ENCODE measurements at regions not wholly inside any gene's neighbourhood (a gene's known extent, or its start where the extent isn't known, plus 50 kb on each side); places are given as distances from the start of the nearest gene placed in this dataset.

DNA sequence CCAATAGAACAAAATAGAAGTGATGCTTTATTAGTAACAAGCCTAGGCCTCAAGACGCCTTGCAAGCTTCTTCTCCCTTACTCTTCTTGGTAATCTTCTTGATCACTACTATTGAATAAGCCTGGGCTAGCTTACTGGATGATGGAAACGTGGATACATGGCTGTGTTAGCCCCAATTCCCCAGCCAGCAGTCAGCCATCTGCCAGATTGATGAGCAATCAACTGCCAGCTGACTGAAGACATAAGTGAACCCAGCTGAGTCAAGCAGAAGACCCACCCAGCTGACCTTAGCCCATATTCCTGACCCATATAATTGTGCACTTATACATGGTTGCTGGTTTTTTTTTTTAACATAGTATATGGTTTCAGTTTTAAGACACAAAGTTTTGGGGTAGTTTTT lies 130.4 kb downstream of the DHX15 start:
- TF ChIP-seq, protein P1, sequence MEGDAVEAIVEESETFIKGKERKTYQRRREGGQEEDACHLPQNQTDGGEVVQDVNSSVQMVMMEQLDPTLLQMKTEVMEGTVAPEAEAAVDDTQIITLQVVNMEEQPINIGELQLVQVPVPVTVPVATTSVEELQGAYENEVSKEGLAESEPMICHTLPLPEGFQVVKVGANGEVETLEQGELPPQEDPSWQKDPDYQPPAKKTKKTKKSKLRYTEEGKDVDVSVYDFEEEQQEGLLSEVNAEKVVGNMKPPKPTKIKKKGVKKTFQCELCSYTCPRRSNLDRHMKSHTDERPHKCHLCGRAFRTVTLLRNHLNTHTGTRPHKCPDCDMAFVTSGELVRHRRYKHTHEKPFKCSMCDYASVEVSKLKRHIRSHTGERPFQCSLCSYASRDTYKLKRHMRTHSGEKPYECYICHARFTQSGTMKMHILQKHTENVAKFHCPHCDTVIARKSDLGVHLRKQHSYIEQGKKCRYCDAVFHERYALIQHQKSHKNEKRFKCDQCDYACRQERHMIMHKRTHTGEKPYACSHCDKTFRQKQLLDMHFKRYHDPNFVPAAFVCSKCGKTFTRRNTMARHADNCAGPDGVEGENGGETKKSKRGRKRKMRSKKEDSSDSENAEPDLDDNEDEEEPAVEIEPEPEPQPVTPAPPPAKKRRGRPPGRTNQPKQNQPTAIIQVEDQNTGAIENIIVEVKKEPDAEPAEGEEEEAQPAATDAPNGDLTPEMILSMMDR (IDR thresholded peaks at IDR 0.05) = no peak
- Mint-ChIP-seq H3K27ac (ENCODE audit: unreplicated experiment) (no peak overlapping the region), H3K27me3 (ENCODE audit: unreplicated experiment) (peaks cover 22% of the 10 kb centered on the region), H3K36me3 (ENCODE audit: unreplicated experiment) (peaks cover 2% of the 10 kb centered on the region), H3K4me3 (ENCODE audit: unreplicated experiment) (no peak overlapping the region), H3K4me1 (ENCODE audit: unreplicated experiment) (peaks cover 5% of the 10 kb centered on the region), H3K9me3 (ENCODE audit: unreplicated experiment) (peaks cover 6% of the 10 kb centered on the region)
- no peak for DNase-seq (ENCODE audit: extremely low spot score, unreplicated experiment)

DNA sequence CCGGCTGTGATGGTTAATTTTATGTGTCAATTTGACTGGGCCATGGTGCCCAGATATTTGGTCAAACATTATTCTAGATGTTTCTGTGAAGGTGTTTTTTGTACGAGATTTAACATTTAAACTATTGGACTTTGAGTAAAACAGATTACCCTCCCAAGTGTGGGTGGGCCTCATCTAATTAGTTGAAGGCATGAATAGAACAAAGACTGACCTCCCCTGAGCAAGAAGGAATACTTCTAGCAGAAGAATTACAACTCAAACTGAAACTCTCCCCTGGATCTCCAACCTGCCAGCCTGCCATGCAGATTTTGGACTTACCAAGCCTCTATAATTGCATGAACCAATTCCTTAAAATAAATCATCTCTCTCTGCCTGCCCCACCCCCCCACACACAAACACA lies 132.5 kb downstream of the DHX15 start:
- H3K9me3 Mint-ChIP-seq (ENCODE audit: unreplicated experiment) = peaks cover 6% of the 10 kb centered on the region
- H3K36me3 Mint-ChIP-seq (ENCODE audit: unreplicated experiment) = peaks cover 2% of the 10 kb centered on the region
- peaks cover 26% of the 10 kb centered on the region for H3K27me3 Mint-ChIP-seq (ENCODE audit: unreplicated experiment)
- H3K27ac Mint-ChIP-seq (ENCODE audit: unreplicated experiment) = no peak overlapping the region
- no peak for DNase-seq (ENCODE audit: extremely low spot score, unreplicated experiment)
- no peak overlapping the region for H3K4me3 Mint-ChIP-seq (ENCODE audit: unreplicated experiment)
- H3K4me1 Mint-ChIP-seq (ENCODE audit: unreplicated experiment) = peaks cover 5% of the 10 kb centered on the region
- TF ChIP-seq, protein P1 (IDR thresholded peaks at IDR 0.05) = no peak

DNA sequence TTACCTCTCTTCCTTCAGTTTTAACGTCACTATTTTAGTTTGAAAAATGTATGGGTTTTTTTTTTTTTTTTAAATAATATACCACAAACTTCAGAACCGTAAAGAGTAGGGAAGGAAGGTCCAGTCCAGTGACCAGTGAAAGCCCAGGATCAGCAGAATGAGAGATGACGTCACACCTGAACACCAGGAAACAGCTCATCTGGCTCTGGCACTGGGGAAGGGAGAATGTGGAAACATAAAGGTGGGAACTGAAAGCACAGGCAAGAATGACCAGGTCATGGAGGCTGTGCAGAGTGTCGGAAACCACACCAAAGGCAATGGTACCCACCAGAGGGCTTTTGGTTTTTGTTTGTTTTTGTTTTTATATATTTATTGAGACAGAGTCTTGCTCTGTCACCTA lies 141.2 kb downstream of the DHX15 start:
- TF ChIP-seq, protein P1 (IDR thresholded peaks at IDR 0.05) = no peak
- Mint-ChIP-seq H3K27me3 (ENCODE audit: unreplicated experiment) (peaks cover 29% of the 10 kb centered on the region), H3K4me3 (ENCODE audit: unreplicated experiment) (no peak overlapping the region), H3K4me1 (ENCODE audit: unreplicated experiment) (no peaks in the 10 kb centered on the region), H3K27ac (ENCODE audit: unreplicated experiment) (no peak overlapping the region), H3K9me3 (ENCODE audit: unreplicated experiment) (no peaks in the 10 kb centered on the region), H3K36me3 (ENCODE audit: unreplicated experiment) (no peaks in the 10 kb centered on the region)
- DNase-seq (ENCODE audit: extremely low spot score, unreplicated experiment) = no peak

DNA sequence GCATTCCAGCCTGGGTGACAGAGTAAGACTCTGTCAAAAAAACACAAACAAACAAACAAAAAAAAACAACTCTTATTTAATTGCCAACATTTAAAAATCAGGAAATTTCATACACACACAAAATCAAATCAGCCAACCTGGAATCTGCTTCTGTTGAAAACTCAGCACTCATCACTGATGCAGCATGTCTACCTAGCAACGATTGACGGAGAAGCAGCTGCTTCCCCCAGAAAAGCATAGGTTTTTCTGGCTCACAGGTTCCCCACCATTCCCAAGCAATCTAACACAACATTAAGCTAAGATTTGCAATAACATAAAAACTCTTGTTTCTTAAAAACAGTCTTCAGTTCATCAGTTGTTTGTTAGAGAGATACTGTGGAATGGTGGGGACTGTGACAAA lies 143.6 kb downstream of the DHX15 start:
- Mint-ChIP-seq H3K9me3 (ENCODE audit: unreplicated experiment) (no peaks in the 10 kb centered on the region), H3K27me3 (ENCODE audit: unreplicated experiment) (peaks cover 26% of the 10 kb centered on the region), H3K36me3 (ENCODE audit: unreplicated experiment) (no peaks in the 10 kb centered on the region), H3K4me1 (ENCODE audit: unreplicated experiment) (no peaks in the 10 kb centered on the region), H3K4me3 (ENCODE audit: unreplicated experiment) (no peak overlapping the region), H3K27ac (ENCODE audit: unreplicated experiment) (no peak overlapping the region)
- TF ChIP-seq, protein P1 (IDR thresholded peaks at IDR 0.05) = no peak
- no peak for DNase-seq (ENCODE audit: extremely low spot score, unreplicated experiment)

DNA sequence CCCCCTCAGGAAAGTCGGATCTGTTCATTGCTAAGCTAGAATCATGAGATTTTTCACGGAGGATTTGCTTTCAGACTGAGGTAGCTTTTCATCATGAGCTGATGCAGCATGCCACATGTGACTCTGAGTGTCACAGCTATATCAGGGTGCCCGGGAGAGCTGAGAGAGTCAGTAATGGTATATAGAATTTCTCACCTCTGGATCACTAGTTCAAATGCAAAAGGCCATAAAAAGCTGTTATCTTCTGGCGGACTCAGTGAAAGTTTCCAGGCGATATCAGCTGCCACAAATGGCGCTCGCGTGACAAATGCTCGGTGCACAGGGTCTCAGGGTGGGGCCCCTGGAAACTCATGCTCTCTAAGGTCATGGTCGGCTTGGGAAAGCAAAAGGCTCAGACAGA lies 150.1 kb downstream of the DHX15 start:
- DNase-seq (ENCODE audit: extremely low spot score, unreplicated experiment) = no peak
- H3K4me3 Mint-ChIP-seq (ENCODE audit: unreplicated experiment) = no peak overlapping the region
- no peaks in the 10 kb centered on the region for H3K9me3 Mint-ChIP-seq (ENCODE audit: unreplicated experiment)
- TF ChIP-seq, protein P1 (IDR thresholded peaks at IDR 0.05) = no peak
- H3K36me3 Mint-ChIP-seq (ENCODE audit: unreplicated experiment) = no peaks in the 10 kb centered on the region
- H3K27ac Mint-ChIP-seq (ENCODE audit: unreplicated experiment) = no peak overlapping the region
- peaks cover 1% of the 10 kb centered on the region for H3K4me1 Mint-ChIP-seq (ENCODE audit: unreplicated experiment)
- H3K27me3 Mint-ChIP-seq (ENCODE audit: unreplicated experiment) = peaks cover 37% of the 10 kb centered on the region

Measured in osteocyte (in vitro differentiated cells).